PC-3 (cell line): ENCODE measurements at regions not wholly inside any gene's neighbourhood (a gene's known extent, or its start where the extent isn't known, plus 50 kb on each side); places are given as distances from the start of the nearest gene placed in this dataset.

ENCODE experiments used
- ATAC-seq: fragments of 200-7000 bp; cut with Tn5 transposase; 2 replicates; pipeline ENCODE4 v1.9.1; 2020; ENCODE audit warnings: mild to moderate bottlenecking, moderate library complexity
- BruUV-seq: library from RNA; stranded (reverse); fragments of 400-500 nt; replicated peaks from 2 replicates; lab custom pipeline; 2021; lab: Mats Ljungman, UMichigan
- CTCF ChIA-PET: fragments of 300-600 bp; sonication (Branson Sonifier 250); formaldehyde crosslinking; loops from one replicate; lab custom pipeline; 2022; ENCODE audit warnings: antibody characterized with exemption; lab: Charles Lee
- POLR2A ChIA-PET: fragments of 300-600 bp; sonication (Branson Sonifier 250); formaldehyde crosslinking; loops from one replicate; lab custom pipeline; 2022; ENCODE audit warnings: antibody characterized with exemption; ENCODE audit not compliant: unreplicated experiment; lab: Charles Lee
- DNase-seq: peaks from one replicate; pipeline ENCODE4 v3.0.0-alpha.2; 2015
- H2AFZ ChIP-seq: fragments of 300-600 bp; sonication (generic); 2 replicates; pipeline ENCODE4 v1.6.0; 2016; ENCODE audit warnings: antibody characterized with exemption, low read length
- H3F3A ChIP-seq: fragments of 300-600 bp; sonication (generic); one replicate; pipeline ENCODE4 v1.6.0; 2017; ENCODE audit warnings: antibody characterized with exemption, low read length, control low read depth, mild to moderate bottlenecking; ENCODE audit not compliant: unreplicated experiment
- H3K27ac ChIP-seq: fragments of 300-600 bp; sonication (generic); 2 replicates; pipeline ENCODE4 v1.5.1; 2016; ENCODE audit warnings: mild to moderate bottlenecking, low read length
- H3K27me3 ChIP-seq: fragments of 300-600 bp; sonication (generic); 2 replicates; pipeline ENCODE4 v1.6.1; 2016; ENCODE audit warnings: low read length, mixed read lengths
- H3K36me3 ChIP-seq: fragments of 300-600 bp; sonication (generic); 2 replicates; pipeline ENCODE4 v1.6.1; 2016; ENCODE audit warnings: low read depth, mixed run types, low read length, mixed read lengths
- H3K4me1 ChIP-seq: fragments of 300-600 bp; sonication (generic); 2 replicates; pipeline ENCODE4 v1.5.1; 2016; ENCODE audit warnings: low read length; ENCODE audit not compliant: insufficient read depth
- H3K4me2 ChIP-seq: fragments of 300-600 bp; sonication (generic); 2 replicates; pipeline ENCODE4 v1.6.0; 2016; ENCODE audit warnings: low read length
- H3K4me3 ChIP-seq: fragments of 300-600 bp; sonication (generic); 2 replicates; pipeline ENCODE4 v1.5.1; 2016; ENCODE audit warnings: mild to moderate bottlenecking, low read length, mixed read lengths
- H3K79me2 ChIP-seq: fragments of 300-600 bp; sonication (generic); 2 replicates; pipeline ENCODE4 v1.6.1; 2017; ENCODE audit warnings: low read length, mixed read lengths
- H3K9ac ChIP-seq: fragments of 300-600 bp; sonication (generic); 2 replicates; pipeline ENCODE4 v1.6.0; 2016; ENCODE audit warnings: mild to moderate bottlenecking, low read length
- H3K9me2 ChIP-seq: fragments of 300-600 bp; sonication (generic); replicated peaks from 2 replicates; pipeline ENCODE4 v1.6.1; 2016; ENCODE audit warnings: mixed run types, low read length, mixed read lengths
- H3K9me3 ChIP-seq: fragments of 300-600 bp; sonication (generic); 2 replicates; pipeline ENCODE4 v1.6.1; 2016; ENCODE audit warnings: low read length, mixed read lengths
- H4K20me1 ChIP-seq: fragments of 300-600 bp; sonication (generic); 2 replicates; pipeline ENCODE4 v1.6.1; 2016; ENCODE audit warnings: low read length, mixed read lengths
- EZH2 ChIP-seq: fragments of 300-600 bp; sonication (generic); IDR thresholded peaks from one replicate; pipeline ENCODE4 v1.6.1; 2017; ENCODE audit warnings: antibody characterized with exemption, mild to moderate bottlenecking, low read length; ENCODE audit not compliant: unreplicated experiment
- EZH2phosphoT487 ChIP-seq: fragments of 300-600 bp; sonication (generic); IDR thresholded peaks from 2 replicates; pipeline ENCODE4 v1.6.1; 2018; ENCODE audit warnings: mild to moderate bottlenecking, antibody characterized with exemption, low read length, borderline replicate concordance
- intact Hi-C: fragments of 100-400 bp; cut with micrococcal nuclease; formaldehyde crosslinking; loops from 2 replicates; pipeline ENCODE4 v1.9.0; 2023
- TF ChIP-seq, protein P1 (sequence below): fragments of 300-600 bp; sonication (generic); conservative IDR thresholded peaks from 2 replicates; pipeline ENCODE4 v1.5.1; 2017; ENCODE audit warnings: antibody characterized with exemption, low read depth, mild to moderate bottlenecking, low read length

DNA sequence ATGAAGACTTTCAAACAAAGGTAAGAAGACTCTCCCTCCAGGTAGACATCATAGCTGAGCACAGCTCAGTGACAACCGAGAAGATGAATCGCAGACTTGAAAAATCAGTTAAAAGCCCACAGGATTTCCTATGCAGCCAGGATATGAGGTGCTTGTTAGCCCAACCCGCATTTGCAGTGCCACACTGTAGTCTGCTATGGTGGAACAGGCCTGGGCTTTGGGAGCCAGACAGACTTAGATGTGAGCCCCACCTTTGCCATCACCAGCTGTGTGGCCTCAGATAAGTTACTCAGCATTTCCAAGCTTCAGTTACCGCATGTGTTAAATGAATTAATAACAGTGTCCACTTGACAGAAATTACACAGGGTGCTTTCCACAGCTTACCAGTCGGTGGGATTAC, 204.4 kb upstream of the HS3ST3A1 start:
- Histone ChIP-seq H4K20me1 (no peaks in the 10 kb centered on the region), H3K27me3 (no peaks in the 10 kb centered on the region), H3K9me2 (no peaks in the 10 kb centered on the region), H3K9me3 (no peaks in the 10 kb centered on the region), H3K36me3 (no peaks in the 10 kb centered on the region), H3K27ac (no peak overlapping the region), H3K4me1 (no peaks in the 10 kb centered on the region), H3K9ac (no peak overlapping the region), H3K79me2 (no peaks in the 10 kb centered on the region), H3K4me3 (no peak overlapping the region), H3F3A (no peaks in the 10 kb centered on the region), H3K4me2 (no peak overlapping the region), H2AFZ (no peak overlapping the region)
- no peak for ATAC-seq
- CTCF ChIA-PET, result no interaction called here
- no TSS peak for BruUV-seq
- POLR2A ChIA-PET, result no interaction called here
- TF ChIP-seq EZH2, result no peak
- TF ChIP-seq, protein P1, sequence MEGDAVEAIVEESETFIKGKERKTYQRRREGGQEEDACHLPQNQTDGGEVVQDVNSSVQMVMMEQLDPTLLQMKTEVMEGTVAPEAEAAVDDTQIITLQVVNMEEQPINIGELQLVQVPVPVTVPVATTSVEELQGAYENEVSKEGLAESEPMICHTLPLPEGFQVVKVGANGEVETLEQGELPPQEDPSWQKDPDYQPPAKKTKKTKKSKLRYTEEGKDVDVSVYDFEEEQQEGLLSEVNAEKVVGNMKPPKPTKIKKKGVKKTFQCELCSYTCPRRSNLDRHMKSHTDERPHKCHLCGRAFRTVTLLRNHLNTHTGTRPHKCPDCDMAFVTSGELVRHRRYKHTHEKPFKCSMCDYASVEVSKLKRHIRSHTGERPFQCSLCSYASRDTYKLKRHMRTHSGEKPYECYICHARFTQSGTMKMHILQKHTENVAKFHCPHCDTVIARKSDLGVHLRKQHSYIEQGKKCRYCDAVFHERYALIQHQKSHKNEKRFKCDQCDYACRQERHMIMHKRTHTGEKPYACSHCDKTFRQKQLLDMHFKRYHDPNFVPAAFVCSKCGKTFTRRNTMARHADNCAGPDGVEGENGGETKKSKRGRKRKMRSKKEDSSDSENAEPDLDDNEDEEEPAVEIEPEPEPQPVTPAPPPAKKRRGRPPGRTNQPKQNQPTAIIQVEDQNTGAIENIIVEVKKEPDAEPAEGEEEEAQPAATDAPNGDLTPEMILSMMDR, result no peak
- TF ChIP-seq EZH2phosphoT487, result no peak
- intact Hi-C loops, result no loop called here
- no peak for DNase-seq

DNA sequence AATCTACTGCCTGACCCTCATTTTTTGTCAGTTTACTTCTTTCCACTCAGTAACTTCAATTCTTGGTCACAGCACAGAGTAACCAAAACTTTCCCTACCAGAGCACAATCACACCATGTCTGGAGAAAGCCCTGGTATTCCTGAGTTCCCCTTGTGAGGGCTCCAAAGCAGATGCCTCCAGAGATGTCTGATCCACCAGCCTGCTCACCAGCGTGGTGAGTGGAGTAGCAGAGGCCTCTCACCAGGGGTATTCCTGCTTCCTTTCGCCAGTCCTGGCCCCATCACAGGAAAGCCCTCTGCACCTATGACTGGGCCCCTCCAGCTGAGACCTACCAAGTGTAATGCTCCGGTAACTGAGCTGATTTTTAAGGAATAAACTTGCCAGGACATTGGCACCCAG, 205.4 kb upstream of the HS3ST3A1 start:
- no TSS peak for BruUV-seq
- H3K4me2 ChIP-seq, result no peak overlapping the region
- H3K36me3 ChIP-seq, result no peaks in the 10 kb centered on the region
- H3K9me3 ChIP-seq, result no peaks in the 10 kb centered on the region
- no peak overlapping the region for H3K4me3 ChIP-seq
- POLR2A ChIA-PET, result no interaction called here
- no peak for DNase-seq
- TF ChIP-seq EZH2, result no peak
- TF ChIP-seq EZH2phosphoT487, result no peak
- TF ChIP-seq, protein P1, result no peak
- H3K27me3 ChIP-seq, result no peaks in the 10 kb centered on the region
- H3K79me2 ChIP-seq, result no peaks in the 10 kb centered on the region
- no peak overlapping the region for H3K9ac ChIP-seq
- H2AFZ ChIP-seq, result no peak overlapping the region
- ATAC-seq, result no peak
- no peaks in the 10 kb centered on the region for H4K20me1 ChIP-seq
- no peaks in the 10 kb centered on the region for H3K9me2 ChIP-seq
- H3K27ac ChIP-seq, result no peak overlapping the region
- H3K4me1 ChIP-seq, result no peaks in the 10 kb centered on the region
- H3F3A ChIP-seq, result no peaks in the 10 kb centered on the region
- CTCF ChIA-PET, result no interaction called here
- intact Hi-C loops, result no loop called here

DNA sequence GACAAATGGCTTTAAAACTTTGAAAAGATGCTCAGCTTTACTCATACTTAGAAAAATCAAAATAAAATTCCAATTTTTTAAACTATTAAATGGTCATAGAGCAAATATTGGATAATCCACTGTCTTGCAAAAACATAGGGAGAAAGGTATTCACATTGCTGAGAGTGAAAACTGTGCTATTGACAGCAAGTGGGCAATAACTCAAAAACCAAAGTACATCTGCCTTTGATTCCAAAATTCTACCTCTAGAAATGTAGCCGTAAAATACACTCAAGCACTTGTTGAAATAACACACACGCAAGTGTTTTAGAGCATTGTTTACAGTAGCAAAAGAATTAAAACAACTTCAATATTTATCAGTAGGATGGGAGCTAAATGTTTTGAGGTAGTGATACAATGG, 210.6 kb upstream of the HS3ST3A1 start:
- no peaks in the 10 kb centered on the region for H3K36me3 ChIP-seq
- no peaks in the 10 kb centered on the region for H3K4me1 ChIP-seq
- H3F3A ChIP-seq, result no peaks in the 10 kb centered on the region
- BruUV-seq, result no TSS peak
- no peaks in the 10 kb centered on the region for H4K20me1 ChIP-seq
- H3K27me3 ChIP-seq, result peaks cover 8% of the 10 kb centered on the region; the same call in 1 of the 2 replicates
- DNase-seq (no peak), ATAC-seq (no peak)
- no peak overlapping the region for H3K4me2 ChIP-seq
- H3K79me2 ChIP-seq, result no peaks in the 10 kb centered on the region
- H3K9me2 ChIP-seq, result no peaks in the 10 kb centered on the region
- no peak overlapping the region for H3K27ac ChIP-seq
- CTCF ChIA-PET, result no interaction called here
- TF ChIP-seq EZH2phosphoT487 (no peak), EZH2 (no peak)
- TF ChIP-seq, protein P1, result no peak
- no peak overlapping the region; the same call in 1 of the 2 replicates for H2AFZ ChIP-seq
- intact Hi-C loops, result no loop called here
- H3K4me3 ChIP-seq, result no peak overlapping the region
- no peaks in the 10 kb centered on the region for H3K9me3 ChIP-seq
- POLR2A ChIA-PET, result no interaction called here
- H3K9ac ChIP-seq, result no peak overlapping the region
